Right renal pelvis (tissue), 4 donors: ENCODE measurements at regions not wholly inside any gene's neighbourhood (a gene's known extent, or its start where the extent isn't known, plus 50 kb on each side); places are given as distances from the start of the nearest gene placed in this dataset.

ENCODE experiments used
- DNase-seq, 4 donors: peaks; one replicate each; pipeline ENCODE4 v3.0.0-alpha.2; 2013; ENCODE audit warnings: low read depth in 4 of 4, low spot score in 3 of 4, missing footprints in 1 of 4

GRCh38 chr15:46676233-46677206 is 1040.8 kb upstream of the SEMA6D start:
- DNase-seq, result no peak

- no peak for DNase-seq
Measured at GRCh38 chr15:46677491-46677890, 1039.8 kb upstream of the SEMA6D start.

GRCh38 chr15:46681901-46682300 is 1035.4 kb upstream of the SEMA6D start:
- no peak for DNase-seq

GRCh38 chr15:46682969-46683791 is 1034.1 kb upstream of the SEMA6D start:
- no peak for DNase-seq

- DNase-seq, result no peak
Measured at GRCh38 chr15:46685096-46685495, 1032.2 kb upstream of the SEMA6D start.

GRCh38 chr15:46685681-46686080 is 1031.6 kb upstream of the SEMA6D start:
- DNase-seq, result no peak

GRCh38 chr15:46696281-46696680 is 1021.0 kb upstream of the SEMA6D start:
- DNase-seq, result no peak

GRCh38 chr15:46701346-46701745 is 1016.0 kb upstream of the SEMA6D start:
- no peak for DNase-seq

GRCh38 chr15:46701896-46702295 is 1015.4 kb upstream of the SEMA6D start:
- DNase-seq, result no peak

- no peak for DNase-seq
Measured at GRCh38 chr15:46703020-46703861, 1014.1 kb upstream of the SEMA6D start.

- no peak for DNase-seq
Measured at GRCh38 chr15:46703871-46704637, 1013.3 kb upstream of the SEMA6D start.

- no peak for DNase-seq
Measured at GRCh38 chr15:46707452-46707851, 1009.9 kb upstream of the SEMA6D start.

GRCh38 chr15:46708226-46708625 is 1009.1 kb upstream of the SEMA6D start:
- DNase-seq, result no peak

- DNase-seq, result peak in 2 of 4 donors; percentile 3 to 4
Measured at GRCh38 chr15:46709460-46710083, 1007.7 kb upstream of the SEMA6D start.

- no peak for DNase-seq
Measured at GRCh38 chr15:46710401-46710960, 1006.8 kb upstream of the SEMA6D start.

GRCh38 chr15:46713045-46713444 is 1004.3 kb upstream of the SEMA6D start:
- no peak for DNase-seq

GRCh38 chr15:46714950-46715349 is 1002.4 kb upstream of the SEMA6D start:
- DNase-seq, result no peak

GRCh38 chr15:46723308-46723707 is 994.0 kb upstream of the SEMA6D start:
- DNase-seq, result no peak

- no peak for DNase-seq
Measured at GRCh38 chr15:46732060-46732459, 985.2 kb upstream of the SEMA6D start.
